ENCODE measurements at regions not wholly inside any gene's neighbourhood (a gene's known extent, or its start where the extent isn't known, plus 50 kb on each side); places are given as distances from the start of the nearest gene placed in this dataset.

DNA sequence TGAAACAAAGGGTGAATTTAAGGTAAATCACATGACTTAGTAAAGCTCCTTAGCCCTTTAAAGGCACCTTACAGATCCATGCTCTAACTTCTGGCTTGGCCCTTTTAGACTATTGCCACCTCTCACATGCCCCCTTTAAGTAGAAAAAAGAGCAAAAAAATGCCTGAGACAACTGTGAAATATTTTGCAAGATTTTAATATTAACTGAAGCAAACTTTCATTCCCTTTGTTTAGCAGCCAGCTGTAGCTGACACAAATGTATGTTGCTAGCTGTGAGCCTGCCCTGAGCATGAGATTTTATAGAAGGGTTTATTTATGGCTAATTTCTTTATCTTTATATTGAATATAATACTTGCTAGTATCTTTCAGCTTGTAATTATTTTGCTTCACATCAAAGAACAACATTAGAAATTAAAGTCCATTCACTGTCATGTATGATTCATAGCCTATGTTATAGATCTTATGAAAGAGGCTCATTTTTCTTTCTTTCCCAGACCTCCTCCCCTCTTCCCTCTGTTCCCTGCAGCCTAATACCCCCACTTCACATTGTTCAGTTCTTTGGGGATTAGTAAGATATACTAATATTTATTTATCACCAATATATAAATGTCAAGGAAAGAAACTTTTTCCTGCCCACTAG is 637.2 kb upstream of the ZEB2 start:
- DNase-seq (ENCODE audit: low read depth in 3 of 3), result no peak

GRCh38 chr2:145156199-145156598 is 636.3 kb upstream of the ZEB2 start:
- DNase-seq (ENCODE audit: low read depth in 3 of 3), result no peak

DNA sequence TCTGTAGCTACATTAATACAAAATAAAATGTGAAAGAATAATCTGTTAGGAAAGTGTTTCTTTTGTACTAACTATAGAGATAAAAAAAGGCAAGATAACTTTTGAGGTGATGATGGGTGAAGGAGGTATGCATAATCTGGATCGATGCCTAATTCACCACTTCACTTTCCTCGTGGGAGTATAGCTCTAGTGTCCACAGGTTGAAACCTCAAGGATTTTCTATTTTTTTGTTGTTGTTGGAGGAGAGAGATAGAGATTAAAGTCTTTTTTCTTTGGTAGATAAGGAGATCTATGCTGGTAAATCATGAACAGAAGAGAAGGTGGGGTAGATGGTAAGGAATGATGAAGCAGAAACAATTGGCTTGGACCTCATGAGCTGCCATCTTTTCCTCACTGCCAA is 635.3 kb upstream of the ZEB2 start:
- no peak for DNase-seq (ENCODE audit: low read depth in 3 of 3)

- no peak for DNase-seq (ENCODE audit: low read depth in 3 of 3)
Measured at GRCh38 chr2:145154731-145155130, 634.8 kb upstream of the ZEB2 start.

GRCh38 chr2:145146691-145147090 is 626.8 kb upstream of the ZEB2 start:
- no peak for DNase-seq (ENCODE audit: low read depth in 3 of 3)

DNA sequence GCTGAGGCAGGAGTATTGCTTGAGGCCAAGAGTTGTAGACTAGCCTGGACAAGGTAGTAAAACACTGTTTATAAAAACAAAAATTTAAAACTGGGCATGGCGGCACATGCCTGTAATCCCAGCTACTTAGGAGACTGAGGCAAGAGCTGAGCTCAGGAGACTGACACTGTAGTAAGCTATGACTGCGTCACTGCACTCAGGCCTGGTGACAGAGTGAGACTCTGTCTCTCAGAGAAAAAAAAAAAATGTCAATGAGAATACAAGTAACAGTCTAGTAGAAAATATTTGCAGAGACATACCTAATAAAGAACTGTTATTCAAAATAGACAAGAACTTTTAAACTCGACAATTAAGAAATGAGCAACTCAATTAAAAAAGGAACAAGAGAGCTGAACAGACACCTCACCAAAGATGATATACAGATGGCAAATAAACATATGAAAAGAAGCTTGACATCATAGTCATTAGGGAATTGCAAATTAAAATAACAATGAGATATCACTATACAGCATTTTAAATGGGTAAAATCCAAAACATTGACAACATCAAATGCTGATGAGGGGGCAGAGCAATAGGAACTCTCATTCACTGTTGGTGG is 624.3 kb upstream of the ZEB2 start:
- DNase-seq (ENCODE audit: low read depth in 3 of 3), result no peak

DNA sequence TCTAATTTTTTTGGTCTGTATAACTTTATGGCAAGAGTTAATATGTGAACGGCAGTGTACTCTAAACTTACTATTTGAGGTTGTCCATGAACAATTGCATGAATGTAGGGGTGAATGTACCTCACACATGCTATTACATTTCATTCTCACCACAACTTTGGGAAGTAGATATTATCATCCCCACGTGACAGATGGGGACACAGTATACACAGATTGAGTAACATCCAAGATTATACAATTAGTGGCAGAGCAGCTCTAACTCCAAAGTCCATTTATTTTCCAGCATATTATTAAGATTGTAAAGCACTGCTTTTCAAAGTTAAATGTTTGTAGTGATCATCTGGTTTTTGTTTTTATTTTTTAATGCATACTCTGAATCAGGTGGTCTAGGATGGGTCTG is 622.1 kb upstream of the ZEB2 start:
- DNase-seq (ENCODE audit: low read depth in 3 of 3), result no peak

GRCh38 chr2:145140658-145141057 is 620.7 kb upstream of the ZEB2 start:
- no peak for DNase-seq (ENCODE audit: low read depth in 3 of 3)

DNA sequence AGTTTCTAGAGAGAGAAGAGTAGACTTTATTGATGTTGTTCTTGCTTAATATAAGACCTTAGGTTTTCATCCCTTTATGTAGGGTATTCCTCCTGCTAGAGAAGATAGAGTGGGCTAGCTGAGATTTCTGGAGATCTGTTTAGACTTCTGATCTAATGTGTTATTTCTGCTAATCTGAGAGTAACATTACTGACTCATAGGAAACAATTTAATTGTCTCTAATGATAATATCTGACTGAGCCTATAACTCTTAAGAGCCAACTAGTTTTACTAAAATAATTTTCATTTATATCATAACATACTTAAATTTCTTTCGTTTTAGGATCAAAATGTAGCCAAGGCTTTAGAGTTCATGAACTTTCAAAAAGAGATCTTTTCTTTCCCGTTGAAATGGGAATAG is 618.7 kb upstream of the ZEB2 start:
- no peak for DNase-seq (ENCODE audit: low read depth in 3 of 3)

- DNase-seq (ENCODE audit: low read depth in 3 of 3), result no peak
Measured at GRCh38 chr2:145137901-145138300, 618.0 kb upstream of the ZEB2 start.

DNA sequence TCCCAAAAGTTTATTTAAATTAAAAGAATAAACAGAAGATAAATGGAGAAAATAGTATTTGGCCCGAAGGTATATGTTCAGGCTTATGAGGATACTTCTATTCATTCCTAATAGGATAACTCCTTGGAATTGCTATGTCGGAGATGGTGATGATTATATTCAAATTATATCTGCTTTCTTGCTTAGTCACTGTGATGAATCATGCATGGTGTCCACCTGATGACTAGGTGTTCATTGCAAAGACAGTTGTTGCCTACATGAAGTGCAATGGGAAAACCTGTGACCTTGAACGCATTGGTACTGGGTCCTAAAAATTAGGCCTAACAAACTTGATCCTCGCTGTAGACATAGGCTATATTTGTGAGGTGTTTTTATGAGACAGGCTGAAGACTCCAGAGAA is 617.3 kb upstream of the ZEB2 start:
- no peak for DNase-seq (ENCODE audit: low read depth in 3 of 3)

GRCh38 chr2:145136702-145137101 is 616.8 kb upstream of the ZEB2 start:
- no peak for DNase-seq (ENCODE audit: low read depth in 3 of 3)

GRCh38 chr2:145126146-145126545 is 606.2 kb upstream of the ZEB2 start:
- no peak for DNase-seq (ENCODE audit: low read depth in 3 of 3)

- DNase-seq (ENCODE audit: low read depth in 3 of 3), result no peak
Measured at GRCh38 chr2:145124085-145124484, 604.2 kb upstream of the ZEB2 start.

DNA sequence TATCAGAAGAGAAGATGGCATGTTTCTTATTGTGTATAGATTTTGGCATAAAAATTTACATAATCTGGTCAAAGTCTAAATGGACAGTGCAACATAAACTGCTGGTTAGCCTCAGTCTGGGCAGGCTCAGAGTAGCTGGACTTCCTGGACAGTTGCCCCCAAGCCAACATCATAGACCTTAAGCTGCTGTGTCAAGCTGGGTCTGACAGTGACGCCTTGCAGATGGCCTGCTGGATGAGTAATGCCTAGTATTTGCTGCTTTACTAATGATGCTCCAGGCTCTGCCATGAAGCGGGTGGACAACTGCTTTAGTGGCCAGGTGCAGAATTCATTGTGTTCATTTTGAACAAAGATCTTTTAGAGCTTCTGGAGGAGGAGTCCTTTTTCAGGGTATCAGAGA is 603.7 kb upstream of the ZEB2 start:
- no peak for DNase-seq (ENCODE audit: low read depth in 3 of 3)

DNA sequence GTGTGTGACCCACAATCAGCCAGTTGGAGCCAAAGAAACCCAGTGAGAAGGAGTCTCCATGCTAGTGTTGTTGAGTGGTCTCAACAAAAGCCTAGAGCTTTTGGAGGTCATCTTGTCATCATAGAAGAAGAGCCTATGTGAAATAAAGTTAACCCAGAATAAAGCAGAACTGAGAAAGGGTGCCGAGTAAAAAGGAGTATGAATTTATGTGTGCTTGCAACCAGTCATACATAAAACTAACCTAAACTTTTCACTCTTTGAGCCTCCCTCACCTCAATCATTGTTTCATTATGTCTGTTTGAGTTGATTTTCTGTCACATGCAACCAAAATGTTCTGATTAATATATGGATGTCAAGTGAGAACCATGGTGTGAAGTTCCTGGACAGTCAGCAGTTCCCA is 599.3 kb upstream of the ZEB2 start:
- DNase-seq (ENCODE audit: low read depth in 3 of 3), result no peak

DNA sequence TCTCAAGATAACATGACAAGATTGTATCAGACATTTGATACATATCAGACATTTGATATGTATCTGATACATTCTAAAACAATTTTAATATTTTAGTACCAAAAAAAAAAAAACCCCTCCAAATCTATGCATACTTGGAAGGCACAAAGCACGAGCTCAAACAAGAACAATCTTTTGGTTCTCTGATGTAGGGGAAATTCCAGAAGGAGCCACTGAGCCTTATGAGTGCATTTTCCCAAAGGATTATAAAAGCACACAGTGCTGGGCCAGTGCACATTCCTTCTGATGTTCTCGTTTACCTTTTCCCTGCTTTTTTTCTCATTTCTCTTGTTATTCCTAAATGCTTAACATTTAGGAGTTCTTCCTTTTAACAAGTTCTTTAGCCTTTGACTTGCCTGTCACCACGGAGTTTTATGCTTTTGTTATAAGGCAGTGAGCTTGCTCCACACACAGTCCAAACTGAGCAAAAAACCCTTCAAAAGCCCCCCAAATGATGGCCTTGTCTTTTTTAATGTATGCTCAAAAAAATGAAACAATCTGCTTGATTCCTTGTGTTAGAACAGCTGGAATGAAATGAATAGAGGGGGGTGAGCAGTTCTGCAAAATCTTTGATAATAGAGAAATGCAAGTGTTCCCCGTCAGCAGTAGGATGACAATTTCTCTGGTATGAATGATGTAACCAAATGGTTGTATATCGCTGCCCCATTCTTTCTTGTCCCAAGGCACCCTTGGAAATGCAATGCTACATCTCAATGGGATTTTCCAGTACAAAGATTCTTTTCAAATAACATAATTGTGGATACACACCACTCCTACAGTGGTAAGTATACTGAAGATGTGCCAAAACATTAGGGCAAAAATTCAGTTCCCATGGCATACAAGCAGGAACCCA is 597.2 kb upstream of the ZEB2 start:
- DNase-seq (ENCODE audit: low read depth in 3 of 3), result no peak

DNA sequence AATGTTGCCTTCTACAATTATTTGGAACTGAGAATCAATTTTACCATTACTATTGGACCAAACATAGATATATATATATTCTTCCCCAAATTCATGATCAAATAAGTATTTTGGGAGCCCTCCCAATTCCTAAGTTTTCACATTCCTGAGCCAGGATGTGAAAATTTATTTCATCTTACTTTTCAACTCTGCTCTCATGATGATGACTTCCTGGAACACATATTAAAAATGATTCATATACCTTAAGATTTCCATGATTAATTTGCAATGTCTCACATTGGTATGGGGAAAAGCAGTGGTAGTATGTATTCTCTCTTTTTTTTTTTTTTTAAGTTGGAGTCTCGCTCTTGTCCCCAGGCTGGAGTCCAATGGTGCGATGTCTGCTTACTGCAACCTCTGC is 596.1 kb upstream of the ZEB2 start:
- no peak for DNase-seq (ENCODE audit: low read depth in 3 of 3)

- DNase-seq (ENCODE audit: low read depth in 3 of 3), result no peak
Measured at GRCh38 chr2:145114726-145115125, 594.8 kb upstream of the ZEB2 start.

DNA sequence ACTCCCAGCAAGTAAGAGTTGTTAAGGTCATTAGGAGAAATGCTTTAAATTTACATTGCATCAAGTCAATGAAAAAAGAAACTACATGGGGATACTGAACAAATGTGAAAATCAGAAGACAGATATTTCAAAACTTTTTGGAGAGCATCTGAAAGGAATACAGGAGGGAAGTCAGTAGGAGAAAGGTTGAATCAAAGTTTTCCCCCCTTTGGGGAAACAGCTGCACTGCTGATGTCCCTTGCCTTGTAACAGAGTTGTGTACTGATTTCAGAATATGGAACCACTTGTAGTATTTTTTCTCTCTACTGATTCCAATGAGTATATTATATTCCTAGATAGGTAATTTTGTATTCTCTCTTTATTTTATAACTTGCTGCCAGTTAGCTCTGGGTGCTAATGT is 592.5 kb upstream of the ZEB2 start:
- DNase-seq (ENCODE audit: low read depth in 3 of 3), result no peak

DNA sequence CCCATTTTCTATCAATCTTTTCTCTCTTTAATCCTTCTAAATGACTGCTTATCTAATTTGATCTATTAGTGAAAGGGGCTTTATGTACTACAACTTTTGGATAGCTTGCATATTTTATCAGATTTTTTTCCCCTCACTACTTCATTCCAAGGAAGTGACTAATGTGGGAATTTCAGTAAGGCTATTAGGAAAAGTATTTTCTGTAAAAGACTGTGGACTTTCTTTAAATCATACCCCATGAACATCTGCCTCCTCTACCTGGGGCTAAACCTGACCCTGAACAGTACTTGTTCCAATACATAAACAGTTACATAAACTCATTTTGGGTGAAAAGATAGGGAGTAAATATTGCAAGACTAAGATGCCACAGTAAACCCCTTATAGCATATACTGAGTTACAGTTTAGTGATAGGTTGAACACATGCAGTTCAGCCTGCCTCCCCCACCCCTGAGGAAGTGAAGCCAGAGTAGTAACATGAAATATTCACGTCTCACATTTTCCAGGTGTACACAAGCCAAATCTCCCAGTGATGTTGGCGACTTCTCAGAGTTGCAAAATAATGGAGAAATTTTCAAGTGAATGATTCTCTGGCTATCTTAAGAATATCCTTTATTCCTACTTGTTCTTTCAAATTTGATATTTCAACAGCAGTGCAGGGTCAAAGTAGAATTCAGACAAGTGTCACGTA is 590.9 kb upstream of the ZEB2 start:
- no peak for DNase-seq (ENCODE audit: low read depth in 3 of 3)

DNA sequence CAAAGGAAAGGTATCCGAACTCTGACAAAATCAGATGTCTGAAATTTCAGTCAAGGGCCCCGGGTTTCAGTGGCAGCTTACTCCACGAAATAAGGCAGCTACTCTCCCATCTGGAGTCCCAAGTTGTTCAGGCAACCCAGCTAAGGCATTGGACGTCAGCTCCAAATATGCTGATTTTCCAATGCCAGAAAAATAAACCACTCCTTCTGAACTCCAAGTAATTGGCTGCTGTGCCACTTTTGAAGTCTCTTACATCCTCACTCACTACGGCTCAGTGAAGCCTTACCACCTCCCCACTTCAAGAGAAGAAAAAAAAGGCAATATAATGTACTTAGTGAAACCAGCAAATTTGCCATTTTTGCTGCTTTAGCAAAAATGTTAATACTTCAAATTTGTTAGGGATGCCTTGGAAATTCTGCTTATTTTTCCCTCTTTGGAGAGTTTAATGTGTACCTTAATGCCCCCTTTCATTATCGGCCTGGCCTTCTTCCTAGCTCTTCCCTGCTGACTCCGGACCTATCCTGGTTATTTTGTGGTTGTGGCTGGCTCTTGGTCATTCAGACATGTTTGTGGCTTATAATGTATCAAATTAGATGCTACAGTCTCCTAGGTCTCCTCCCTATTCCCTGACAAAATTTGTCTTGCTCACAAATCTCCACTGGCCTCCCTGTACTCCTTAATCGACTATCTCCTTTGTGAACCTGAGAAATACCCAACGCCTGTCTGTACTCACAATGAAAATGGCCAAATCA is 589.2 kb upstream of the ZEB2 start:
- DNase-seq (ENCODE audit: low read depth in 3 of 3), result no peak
